ENCODE measurements at regions not wholly inside any gene's neighbourhood (a gene's known extent, or its start where the extent isn't known, plus 50 kb on each side); places are given as distances from the start of the nearest gene placed in this dataset.

- TF ChIP-seq CTCF (IDR thresholded peaks at IDR 0.05), result no peak
- no peak for TF ChIP-seq EZH2phosphoT487 (IDR thresholded peaks at IDR 0.05)
These were observed 238.9 kb upstream of the ID2 start for GRCh38 chr2:8442833-8443486.
